Rectal smooth muscle tissue (tissue), 1 donor: ENCODE measurements at regions not wholly inside any gene's neighbourhood (a gene's known extent, or its start where the extent isn't known, plus 50 kb on each side); places are given as distances from the start of the nearest gene placed in this dataset.

ENCODE experiments used
- H3K27ac ChIP-seq: one replicate; pipeline ENCODE4 v1.7.0; 2013; ENCODE audit warnings: low read depth, low read length, inconsistent platforms
- H3K27me3 ChIP-seq: one replicate; pipeline ENCODE4 v1.7.0; 2013; ENCODE audit warnings: low read length; ENCODE audit not compliant: control insufficient read depth, insufficient read depth
- H3K36me3 ChIP-seq: one replicate; pipeline ENCODE4 v1.7.0; 2013; ENCODE audit warnings: low read length; ENCODE audit not compliant: control insufficient read depth, insufficient read depth
- H3K4me1 ChIP-seq: one replicate; pipeline ENCODE4 v1.7.0; 2013; ENCODE audit warnings: low read length; ENCODE audit not compliant: control insufficient read depth, insufficient read depth
- H3K4me3 ChIP-seq: one replicate; pipeline ENCODE4 v1.7.0; 2013; ENCODE audit warnings: low read length
- H3K9ac ChIP-seq: one replicate; pipeline ENCODE4 v1.7.0; 2013; ENCODE audit warnings: low read length

DNA sequence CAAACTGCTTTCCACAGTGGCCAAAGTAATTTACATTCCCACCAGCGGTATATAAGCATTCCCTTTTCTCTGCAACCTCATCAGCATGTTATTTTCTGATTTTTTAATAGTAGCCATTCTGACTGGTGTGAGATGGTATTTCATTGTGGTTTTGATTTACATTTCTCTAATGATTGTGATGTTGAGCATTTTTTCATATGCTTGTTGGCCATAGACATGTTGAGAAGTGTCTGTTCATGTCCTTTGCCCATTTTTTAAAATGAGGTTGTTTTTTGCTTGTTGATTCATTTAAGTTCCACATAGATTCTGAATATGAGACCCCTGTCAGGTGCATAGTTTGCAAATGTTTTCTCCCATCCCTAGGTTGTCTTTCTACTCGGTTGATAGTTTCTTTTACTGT, 254.5 kb upstream of the MPDZ start:
- H3K36me3 ChIP-seq: no peaks in the 10 kb centered on the region
- no peaks in the 10 kb centered on the region for H3K27me3 ChIP-seq
- no peak overlapping the region for H3K9ac ChIP-seq
- no peaks in the 10 kb centered on the region for H3K4me1 ChIP-seq
- H3K27ac ChIP-seq: no peak overlapping the region
- no peak overlapping the region for H3K4me3 ChIP-seq

DNA sequence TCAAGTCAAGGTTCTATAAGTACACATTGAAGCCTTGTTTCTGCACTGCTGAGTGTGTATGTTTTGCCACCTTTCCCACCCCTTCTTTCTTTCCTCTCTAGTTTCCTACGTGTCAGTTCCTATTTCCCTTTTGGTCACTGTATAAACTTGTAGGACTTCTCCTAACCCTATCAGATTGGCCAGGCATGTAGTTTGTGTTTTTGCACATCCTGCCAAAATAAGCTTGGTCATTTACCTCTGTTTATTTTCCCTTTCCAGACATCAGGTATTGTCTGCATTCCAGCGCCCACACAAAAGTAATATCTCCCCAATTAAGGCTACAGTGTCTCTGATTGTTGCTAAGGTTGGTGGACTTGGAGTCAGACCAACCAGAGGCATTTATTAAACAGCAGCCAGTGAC, 252.9 kb upstream of the MPDZ start:
- Histone ChIP-seq H3K4me3 (no peak overlapping the region), H3K4me1 (no peaks in the 10 kb centered on the region), H3K27me3 (no peaks in the 10 kb centered on the region), H3K9ac (no peak overlapping the region), H3K36me3 (no peaks in the 10 kb centered on the region), H3K27ac (no peak overlapping the region)

DNA sequence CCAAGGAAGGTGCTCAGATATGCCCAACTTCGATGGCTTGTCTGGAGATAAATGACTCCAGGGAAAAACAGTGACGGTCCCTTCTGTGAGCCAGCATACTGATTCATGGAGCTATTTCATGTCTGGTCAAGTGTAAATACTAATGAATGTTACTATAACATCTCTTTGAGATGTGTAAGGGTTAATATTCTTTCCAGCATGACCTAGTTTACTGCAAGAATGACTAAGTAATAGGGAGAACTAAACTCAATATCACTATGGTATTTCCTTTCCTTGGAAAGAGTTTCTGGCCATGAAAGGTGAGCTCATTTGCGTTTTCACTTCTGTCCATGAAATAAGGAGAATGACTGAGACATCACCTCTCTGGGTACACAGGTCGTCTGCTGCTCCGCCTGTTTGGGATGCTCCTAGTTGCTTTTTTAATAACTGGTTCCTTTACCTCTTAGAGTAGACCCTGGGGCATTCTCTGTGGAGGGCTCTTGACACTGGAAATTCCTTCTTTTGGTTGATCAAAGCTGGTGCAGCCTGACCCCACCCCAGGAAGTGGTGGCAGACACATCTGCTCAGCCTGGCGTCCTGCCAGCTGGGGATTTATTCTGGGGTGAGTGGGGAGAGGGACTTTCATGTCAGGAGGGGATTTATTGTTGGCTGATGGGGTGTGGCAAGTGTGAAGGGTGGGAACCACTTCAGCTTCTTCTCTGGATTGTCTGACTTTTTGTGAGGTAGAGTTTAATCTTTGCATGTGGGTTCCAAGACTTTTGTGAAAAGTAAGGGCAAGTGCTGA, 250.0 kb upstream of the MPDZ start:
- Histone ChIP-seq H3K4me3 (no peak overlapping the region), H3K9ac (no peak overlapping the region), H3K27me3 (no peaks in the 10 kb centered on the region), H3K36me3 (no peaks in the 10 kb centered on the region), H3K4me1 (peaks cover 2% of the 10 kb centered on the region), H3K27ac (no peak overlapping the region)

DNA sequence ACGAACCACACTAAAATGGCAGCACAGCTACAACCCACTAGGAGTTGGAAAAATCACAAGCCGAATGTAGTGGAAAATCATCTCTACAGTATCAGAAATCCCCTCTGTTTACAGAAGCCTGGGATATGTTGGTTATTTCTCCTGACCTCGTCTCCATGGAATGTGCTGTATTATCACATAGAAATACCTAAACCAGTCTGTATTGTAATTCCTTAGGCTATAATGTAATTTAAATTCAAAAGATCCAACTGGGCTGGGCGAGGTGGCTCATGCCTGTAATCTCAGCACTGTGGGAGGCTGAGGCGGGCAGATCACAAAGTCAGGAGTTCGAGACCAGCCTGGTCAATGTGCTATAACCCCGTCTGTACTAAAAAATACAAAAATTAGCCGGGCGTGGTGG, 244.8 kb upstream of the MPDZ start:
- Histone ChIP-seq H3K36me3 (no peaks in the 10 kb centered on the region), H3K4me1 (peaks cover 2% of the 10 kb centered on the region), H3K27me3 (no peaks in the 10 kb centered on the region), H3K9ac (no peak overlapping the region), H3K27ac (no peak overlapping the region), H3K4me3 (no peak overlapping the region)

DNA sequence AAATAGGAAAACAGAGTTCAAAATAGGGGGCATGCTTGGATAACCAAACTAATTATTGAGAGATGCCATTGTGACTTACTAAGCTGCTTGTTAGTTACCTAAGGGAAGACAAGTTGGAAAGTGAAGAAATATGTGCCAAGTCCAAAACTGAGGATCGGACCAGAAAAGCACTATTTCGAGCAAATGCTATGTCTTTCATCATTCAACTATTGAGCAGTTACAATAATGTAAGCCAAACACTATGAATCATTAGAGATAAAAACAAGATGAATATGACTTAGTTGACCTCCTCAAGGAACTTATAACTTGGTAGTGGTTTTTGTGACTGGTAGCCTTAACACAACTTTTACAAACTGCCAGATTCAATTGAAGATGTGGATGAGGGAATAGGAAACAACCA, 240.6 kb upstream of the MPDZ start:
- Histone ChIP-seq H3K9ac (no peak overlapping the region), H3K4me3 (no peak overlapping the region), H3K27me3 (no peaks in the 10 kb centered on the region), H3K27ac (no peak overlapping the region), H3K36me3 (no peaks in the 10 kb centered on the region), H3K4me1 (no peaks in the 10 kb centered on the region)

DNA sequence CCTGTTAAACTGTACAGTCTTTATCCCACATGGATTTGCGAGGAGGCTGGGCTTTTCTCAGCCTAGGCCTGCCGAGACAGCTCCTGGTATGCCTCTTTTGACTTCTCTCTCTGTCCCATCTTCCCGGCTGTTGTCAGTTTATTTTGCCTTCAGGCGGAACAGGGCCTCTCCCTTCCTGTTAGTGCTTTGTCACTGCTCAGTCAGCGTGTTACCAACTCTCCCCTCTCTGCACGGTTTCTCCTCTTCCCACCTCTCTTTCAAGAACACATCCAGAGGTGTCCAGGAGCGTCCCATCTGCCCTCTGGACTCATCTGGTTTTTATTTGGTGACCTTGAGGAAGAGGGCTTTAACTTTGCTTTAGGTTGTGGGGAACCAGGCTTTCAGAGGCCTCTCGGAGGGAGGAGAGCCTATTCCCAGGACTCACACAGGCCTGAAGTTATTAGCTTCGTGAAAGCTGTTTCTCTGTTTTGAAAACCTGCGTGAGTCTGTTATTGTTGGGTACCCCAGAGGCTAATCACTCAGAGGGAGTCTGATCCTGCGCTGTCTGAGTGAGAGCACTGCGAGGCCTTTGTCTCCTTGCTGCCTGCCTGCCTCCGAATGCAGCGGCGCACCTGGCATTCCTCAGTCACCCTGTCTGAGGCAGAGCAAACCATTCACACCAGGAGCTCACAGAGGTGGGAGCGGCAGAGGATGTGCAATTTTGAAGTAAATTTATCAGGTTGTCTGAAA, 234.4 kb upstream of the MPDZ start:
- no peaks in the 10 kb centered on the region for H3K4me1 ChIP-seq
- H3K4me3 ChIP-seq: no peak overlapping the region
- H3K27me3 ChIP-seq: no peaks in the 10 kb centered on the region
- H3K27ac ChIP-seq: peak overlapping the region; percentile 46
- H3K9ac ChIP-seq: no peak overlapping the region
- no peaks in the 10 kb centered on the region for H3K36me3 ChIP-seq

DNA sequence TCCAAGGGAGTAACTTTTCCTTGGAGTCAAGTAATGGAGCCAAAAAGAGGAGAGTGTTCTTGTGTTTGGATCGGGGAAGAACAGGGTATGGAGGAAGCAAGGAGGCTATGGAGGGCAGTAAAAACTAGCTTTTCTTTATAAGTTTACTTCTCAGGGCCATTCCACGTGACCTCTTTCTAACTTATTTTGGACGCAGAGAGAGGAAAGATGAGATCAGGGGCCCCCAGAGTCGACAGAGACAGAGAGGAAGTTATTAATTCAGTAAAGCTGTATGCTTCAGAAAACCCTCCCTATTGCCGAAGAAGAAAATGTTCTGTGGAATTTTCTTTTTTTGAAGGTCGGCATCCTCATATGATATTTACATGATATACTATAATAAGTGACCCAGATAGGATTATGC, 233.8 kb upstream of the MPDZ start:
- Histone ChIP-seq H3K27ac (peak overlapping the region; percentile 18), H3K4me1 (no peaks in the 10 kb centered on the region), H3K9ac (no peak overlapping the region), H3K27me3 (no peaks in the 10 kb centered on the region), H3K4me3 (no peak overlapping the region), H3K36me3 (no peaks in the 10 kb centered on the region)

DNA sequence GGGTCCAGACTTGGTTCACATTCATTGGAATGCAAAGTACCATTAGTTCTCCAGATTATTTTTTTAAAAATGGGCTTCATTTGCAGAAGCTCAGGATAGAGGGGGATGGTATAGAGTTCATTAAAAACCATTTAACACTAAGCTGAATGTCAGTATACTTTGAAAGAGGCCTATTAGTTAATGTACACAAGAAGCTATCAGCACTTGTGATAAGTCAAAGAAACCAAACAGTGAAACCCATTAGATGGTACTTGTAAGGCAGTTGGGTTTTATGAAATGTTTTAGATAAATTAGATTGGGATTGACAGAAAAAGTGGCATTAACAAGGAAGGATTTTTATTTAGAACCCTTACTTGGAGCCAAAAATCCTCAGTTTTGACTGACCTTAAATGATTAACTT, 229.2 kb upstream of the MPDZ start:
- Histone ChIP-seq H3K9ac (no peak overlapping the region), H3K36me3 (no peaks in the 10 kb centered on the region), H3K4me1 (no peaks in the 10 kb centered on the region), H3K4me3 (no peak overlapping the region), H3K27me3 (no peaks in the 10 kb centered on the region), H3K27ac (no peak overlapping the region)

DNA sequence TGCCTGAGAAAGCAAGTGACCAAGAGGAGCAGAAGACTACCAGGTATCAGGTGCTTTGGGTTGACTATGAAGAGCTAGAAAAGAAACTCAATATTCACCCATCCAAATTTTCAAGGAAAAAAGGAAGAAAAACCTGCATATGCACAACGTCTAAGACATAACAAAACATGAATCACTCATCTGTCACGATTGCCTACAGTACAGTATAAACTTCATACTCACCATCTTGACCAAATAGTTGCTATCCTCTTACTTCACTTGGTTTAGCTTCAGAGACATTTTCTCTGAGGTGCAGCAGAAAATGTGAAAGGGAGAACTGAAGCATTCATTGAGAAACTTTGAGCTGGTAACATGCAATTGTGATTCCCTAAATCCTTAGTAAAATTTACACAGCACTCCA, 228.6 kb upstream of the MPDZ start:
- Histone ChIP-seq H3K9ac (no peak overlapping the region), H3K36me3 (no peaks in the 10 kb centered on the region), H3K27me3 (no peaks in the 10 kb centered on the region), H3K4me1 (no peaks in the 10 kb centered on the region), H3K4me3 (no peak overlapping the region), H3K27ac (no peak overlapping the region)

DNA sequence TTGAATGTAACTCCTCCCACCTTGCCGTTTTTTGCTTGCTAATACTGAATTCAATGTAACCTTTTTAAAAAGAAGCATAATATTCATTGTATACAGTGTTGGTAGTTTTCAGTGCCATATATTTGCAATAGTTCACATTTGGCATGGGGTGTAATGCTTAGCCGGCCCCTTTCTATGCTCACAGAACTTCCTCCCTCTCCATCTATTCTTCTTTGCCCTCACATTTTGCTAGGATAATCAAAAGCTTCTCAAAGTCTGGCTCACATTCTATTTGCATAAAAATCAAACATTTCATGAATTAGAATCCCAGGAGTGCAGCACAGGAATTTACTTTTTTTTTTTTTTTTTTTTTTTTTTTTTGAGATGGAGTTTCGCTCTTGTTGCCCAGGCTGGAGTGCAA, 226.3 kb upstream of the MPDZ start:
- H3K4me1 ChIP-seq: no peaks in the 10 kb centered on the region
- H3K36me3 ChIP-seq: no peaks in the 10 kb centered on the region
- H3K27ac ChIP-seq: no peak overlapping the region
- no peak overlapping the region for H3K4me3 ChIP-seq
- no peaks in the 10 kb centered on the region for H3K27me3 ChIP-seq
- no peak overlapping the region for H3K9ac ChIP-seq

DNA sequence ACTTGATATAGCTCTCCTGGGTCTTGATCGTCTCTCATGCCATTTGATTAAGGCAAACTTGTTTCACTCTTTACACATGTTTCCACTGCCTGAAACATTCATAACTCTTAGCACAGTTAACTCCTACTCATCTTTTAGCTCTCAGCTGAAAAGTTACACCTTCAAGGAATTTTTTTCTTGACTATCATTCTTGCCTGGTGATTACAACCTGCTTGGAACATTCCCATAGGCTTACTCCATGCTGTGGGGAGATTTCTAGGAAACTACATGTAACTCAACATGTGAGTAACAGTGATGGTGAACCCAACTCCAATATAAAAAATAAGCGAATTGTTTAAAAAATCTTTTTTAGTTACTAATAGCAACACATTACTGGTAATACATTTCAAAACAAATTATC, 224.1 kb upstream of the MPDZ start:
- Histone ChIP-seq H3K27me3 (no peaks in the 10 kb centered on the region), H3K27ac (no peak overlapping the region), H3K9ac (no peak overlapping the region), H3K36me3 (no peaks in the 10 kb centered on the region), H3K4me1 (no peaks in the 10 kb centered on the region), H3K4me3 (no peak overlapping the region)

DNA sequence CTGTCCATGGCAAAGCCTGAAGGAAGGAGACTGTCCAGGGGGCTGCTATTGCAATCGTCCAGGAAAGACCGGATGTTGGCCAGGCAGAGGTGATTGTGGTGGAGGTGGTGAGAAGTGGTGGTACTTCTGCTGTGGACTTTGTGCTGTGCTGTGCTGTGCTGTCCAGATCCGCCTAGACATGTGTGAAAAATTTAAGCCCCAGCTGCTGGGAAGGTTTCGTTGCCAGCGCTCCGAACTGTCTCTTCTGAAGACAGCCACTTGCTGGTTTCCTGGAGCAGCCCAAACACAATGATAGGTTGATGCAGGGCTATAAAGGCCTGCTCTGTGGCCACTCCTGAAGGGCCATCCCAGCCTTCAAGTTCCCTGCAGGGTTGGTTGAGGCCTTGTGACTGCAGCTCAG, 223.0 kb upstream of the MPDZ start:
- H3K4me1 ChIP-seq: no peaks in the 10 kb centered on the region
- no peak overlapping the region for H3K27ac ChIP-seq
- H3K9ac ChIP-seq: no peak overlapping the region
- H3K4me3 ChIP-seq: no peak overlapping the region
- H3K36me3 ChIP-seq: no peaks in the 10 kb centered on the region
- no peaks in the 10 kb centered on the region for H3K27me3 ChIP-seq

DNA sequence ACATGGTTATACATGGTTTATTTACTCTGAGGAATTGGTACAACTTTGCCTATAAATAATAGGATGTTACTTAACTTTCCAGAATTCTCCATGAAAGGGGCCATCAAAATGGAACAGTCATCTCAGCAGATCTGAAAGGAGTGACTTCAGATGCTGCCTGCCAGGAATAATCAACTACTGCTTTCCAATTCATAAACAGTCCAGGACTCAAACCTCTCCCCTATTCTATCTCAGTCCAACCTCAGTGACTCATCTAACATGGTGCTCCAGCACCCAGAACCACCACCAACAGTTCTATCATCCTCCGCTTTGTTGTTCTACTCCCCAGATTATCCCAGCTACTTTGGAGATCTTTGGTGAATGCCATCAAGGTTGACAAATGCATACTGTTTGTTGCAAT, 221.5 kb upstream of the MPDZ start:
- no peaks in the 10 kb centered on the region for H3K4me1 ChIP-seq
- no peak overlapping the region for H3K4me3 ChIP-seq
- no peaks in the 10 kb centered on the region for H3K36me3 ChIP-seq
- no peak overlapping the region for H3K9ac ChIP-seq
- no peak overlapping the region for H3K27ac ChIP-seq
- H3K27me3 ChIP-seq: no peaks in the 10 kb centered on the region
